Posterior cingulate gyrus (tissue), 11 donors: ENCODE measurements at regions not wholly inside any gene's neighbourhood (a gene's known extent, or its start where the extent isn't known, plus 50 kb on each side); places are given as distances from the start of the nearest gene placed in this dataset.

Source experiments
- DNase-seq, 10 donors: peaks; one replicate each; pipeline versions ENCODE4 v3.0.0 to v3.0.0-alpha.2; 2020 to 2021; ENCODE audit warnings: mixed read lengths in 3 of 10
- intact Hi-C: fragments of 100-400 bp; cut with DNase I; formaldehyde crosslinking; loops from one replicate; pipeline ENCODE4 v1.15.1; 2023

DNA sequence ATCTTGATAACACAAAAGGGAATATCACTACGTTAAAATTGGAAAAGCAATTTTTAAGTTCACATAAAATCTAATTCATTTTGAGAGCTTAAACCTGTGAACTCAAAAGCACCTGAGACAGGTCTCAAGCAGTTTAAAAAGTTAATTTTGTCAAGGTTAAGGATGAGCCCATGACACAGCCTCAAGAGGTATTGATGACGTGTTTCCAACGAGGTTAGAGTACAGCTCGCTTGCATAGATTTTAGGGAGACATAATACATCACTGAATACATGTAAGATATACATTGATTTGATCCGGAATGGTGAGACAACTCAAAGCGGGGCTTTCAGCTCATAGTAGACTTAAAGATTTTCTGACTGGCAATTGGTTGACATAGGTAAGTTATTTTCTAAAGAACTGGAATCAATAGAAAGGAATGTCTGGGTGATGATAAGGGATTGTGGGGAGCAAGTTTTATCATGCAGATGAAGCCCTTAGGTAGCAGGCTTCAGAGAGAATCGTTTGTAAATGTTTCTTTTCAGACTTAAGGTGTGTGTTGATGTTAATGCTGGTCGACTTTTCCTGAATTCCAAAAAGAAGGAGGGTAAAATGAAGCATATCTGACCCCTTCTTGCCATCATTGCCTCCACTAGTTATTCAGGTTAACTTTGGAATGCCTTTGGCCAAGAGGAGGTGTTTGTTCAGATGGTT lies 2890.6 kb downstream of the PCDH9 start:
- intact Hi-C loops, result no loop called here
- no peak for DNase-seq

DNA sequence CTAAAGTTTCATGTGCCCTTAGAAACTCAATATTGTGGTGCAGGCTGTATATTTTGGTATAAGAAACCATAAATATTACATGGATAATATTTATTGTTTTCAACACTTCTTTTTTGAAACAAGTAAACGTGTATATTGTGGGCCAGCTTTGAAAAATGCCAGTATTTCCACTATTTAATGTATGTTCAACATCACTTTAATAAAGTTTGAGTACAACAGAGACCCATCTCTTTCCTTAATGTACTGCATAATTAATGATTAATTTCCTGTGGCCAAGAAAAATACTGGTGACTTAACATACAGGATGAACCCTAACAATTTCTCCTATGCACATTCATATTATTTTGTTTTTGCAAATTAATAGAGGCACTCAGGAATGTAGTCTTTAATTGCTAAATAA lies 2891.5 kb downstream of the PCDH9 start:
- intact Hi-C loops, result no loop called here
- no peak for DNase-seq

DNA sequence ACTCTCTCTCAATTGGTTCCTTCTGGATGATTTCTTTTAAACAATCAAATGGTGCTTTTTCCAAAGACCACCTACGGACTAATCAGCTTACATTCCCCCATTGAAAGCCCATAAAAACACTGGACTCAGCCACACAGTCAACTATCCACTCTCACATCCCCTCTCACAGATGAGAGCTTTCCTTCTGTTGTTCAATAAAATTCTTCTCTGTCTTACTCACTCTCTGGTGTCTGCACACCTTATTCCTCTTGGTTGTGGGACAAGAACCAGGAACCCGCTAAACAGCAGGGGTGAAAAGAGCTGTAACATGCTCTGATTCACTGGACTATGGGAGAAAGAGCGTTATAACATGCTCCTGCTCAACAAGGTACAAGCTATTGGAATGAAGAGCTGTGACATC lies 2896.2 kb downstream of the PCDH9 start:
- intact Hi-C loops, result no loop called here
- DNase-seq, result no peak

DNA sequence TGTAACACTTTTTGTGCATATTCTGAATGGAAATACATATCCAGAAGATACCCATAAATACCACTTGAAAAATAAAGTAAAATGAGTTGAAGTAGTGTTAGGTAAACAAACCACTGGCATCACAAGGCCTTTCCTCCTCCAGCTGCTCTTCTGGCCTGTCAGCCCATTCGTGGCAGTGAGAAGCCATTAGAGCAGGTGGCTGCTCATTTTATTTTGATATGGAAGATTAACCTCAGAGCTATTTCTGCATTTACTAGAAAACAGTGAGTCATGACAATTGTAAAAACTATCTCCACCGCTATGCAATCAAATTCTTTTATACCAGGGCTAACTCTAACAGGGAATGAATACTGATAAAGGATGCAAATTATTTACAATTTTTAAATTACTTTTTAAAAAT lies 2898.1 kb downstream of the PCDH9 start:
- intact Hi-C loops, result no loop called here
- no peak for DNase-seq

DNA sequence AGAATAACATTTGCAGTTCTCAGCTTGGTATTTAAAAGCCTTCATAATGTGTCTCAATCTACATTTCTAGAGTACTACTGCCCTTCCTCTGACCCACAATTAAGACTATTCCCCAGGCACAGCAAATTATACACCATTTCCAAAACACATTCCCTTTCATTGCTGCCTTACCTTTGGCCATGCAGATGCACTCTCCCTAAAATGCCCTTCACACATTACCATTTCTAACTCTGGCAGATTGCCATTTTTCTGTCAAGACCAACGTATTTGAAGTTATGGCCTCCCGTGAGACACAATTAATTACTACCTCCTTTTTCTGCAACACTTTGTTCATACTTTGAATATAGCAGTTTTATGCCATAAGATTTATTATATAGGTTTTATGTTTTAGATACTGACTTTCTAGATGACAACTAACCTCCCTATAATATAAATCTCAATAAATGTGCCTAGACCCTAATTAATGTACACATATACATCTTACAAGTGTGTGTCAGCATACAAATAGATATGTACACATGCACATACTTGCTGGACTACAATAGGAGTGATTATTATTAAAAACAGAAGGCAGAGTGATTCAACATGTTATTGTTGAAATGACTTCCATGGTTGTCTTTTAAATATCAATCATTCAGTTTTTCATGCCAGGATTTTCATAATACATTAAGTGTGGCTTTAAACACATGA lies 2902.5 kb downstream of the PCDH9 start:
- no peak for DNase-seq
- intact Hi-C loops, result no loop called here

DNA sequence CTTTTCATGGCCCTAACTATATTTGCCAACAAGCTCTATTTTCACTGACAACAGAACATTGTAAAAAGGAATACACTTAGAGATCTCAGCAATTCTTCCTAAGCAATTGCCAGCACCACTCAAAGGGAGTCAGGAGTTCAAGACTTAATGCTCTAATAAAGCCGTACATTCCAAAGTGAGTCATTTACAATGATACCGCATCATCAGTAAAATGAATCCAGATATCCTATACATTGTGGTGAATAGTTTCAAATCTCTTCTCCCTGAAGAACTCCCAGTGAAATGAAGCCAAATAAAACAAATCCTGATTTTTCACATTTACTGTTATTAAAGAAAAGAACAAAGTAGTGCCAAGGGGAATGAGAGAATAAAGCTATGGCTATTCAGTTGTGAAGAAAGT lies 2898.7 kb upstream of the PCDH20 start:
- DNase-seq, result no peak
- intact Hi-C loops, result no loop called here

DNA sequence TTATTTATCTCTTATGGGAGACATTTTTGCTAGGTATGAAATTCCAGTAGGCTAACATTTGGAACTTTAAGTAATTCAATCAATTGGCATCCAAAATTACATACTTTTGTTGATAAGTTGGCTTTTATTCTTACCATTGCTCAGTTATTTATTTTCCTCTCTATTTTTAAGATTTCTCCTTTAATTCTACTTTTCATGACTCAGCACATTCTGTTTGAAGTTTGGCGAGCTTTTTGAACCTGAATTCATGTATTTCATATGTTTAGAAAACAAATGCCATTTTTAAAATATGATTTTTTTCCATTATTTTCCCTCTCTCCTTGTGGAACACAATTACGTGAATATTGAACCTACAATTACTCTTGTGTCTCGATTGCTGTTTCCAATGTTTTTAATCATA lies 2896.3 kb upstream of the PCDH20 start:
- DNase-seq, result no peak

DNA sequence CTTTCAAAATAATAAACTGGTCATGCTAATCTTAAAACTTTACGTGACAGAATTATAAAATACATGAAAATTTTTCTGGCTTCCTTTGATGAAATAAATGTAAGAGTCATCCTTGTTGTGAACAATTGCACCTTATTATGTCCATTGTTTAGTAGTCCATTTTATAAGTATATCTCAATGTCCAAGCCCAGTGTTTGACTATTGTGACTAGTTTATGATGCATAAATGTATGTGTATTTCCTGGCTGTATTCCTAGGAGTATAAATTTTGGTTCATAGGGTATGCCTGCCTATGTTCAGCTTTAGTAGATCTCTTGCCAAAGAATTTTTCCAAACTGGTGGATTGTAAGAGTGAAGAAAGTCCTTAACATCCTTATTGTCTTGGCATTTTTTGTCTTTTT lies 2895.5 kb upstream of the PCDH20 start:
- intact Hi-C loops, result no loop called here
- no peak for DNase-seq

More for the DNA sequence above, 2896.3 kb upstream of the PCDH20 start:
- intact Hi-C loops, result no loop called here

DNA sequence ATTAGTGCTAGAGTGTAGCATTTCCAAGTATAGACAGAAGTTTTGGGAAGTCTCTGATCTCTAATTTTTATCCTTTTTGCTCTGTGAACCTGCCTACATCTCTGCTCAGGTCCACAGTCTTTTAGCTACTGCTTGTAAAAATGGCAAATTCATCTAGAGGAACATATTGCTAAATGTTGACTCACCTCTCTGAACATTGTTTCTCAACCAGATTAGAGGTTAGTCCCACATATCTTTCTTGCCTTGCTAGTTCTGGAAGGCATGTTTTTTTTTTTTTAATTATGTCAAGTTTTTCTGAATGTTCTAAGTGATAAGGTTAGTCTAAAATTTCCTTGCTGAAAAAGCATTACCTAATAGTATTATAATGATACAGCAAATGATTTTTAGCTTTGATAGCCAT lies 2889.6 kb upstream of the PCDH20 start:
- intact Hi-C loops, result no loop called here
- DNase-seq, result no peak

DNA sequence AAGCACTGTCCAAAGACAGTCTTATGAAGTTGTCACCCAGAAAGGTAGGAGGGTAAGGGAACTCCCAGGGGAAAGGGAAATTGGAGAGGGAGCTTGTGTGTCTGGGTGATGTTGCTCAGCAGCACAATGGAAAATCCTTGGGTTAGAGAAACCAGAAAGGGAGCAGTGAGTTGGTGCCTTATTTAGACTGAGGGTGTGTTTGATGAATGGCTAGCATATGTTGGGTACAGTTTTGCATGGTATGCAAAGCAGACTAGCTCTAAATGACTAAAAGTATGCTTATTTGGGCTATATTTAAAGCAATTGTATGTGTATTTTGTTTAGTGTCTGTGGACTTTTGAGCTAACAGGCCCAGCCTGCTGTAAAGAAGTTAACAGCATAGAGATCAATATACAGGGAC lies 2884.6 kb upstream of the PCDH20 start:
- intact Hi-C loops, result no loop called here
- DNase-seq, result no peak

DNA sequence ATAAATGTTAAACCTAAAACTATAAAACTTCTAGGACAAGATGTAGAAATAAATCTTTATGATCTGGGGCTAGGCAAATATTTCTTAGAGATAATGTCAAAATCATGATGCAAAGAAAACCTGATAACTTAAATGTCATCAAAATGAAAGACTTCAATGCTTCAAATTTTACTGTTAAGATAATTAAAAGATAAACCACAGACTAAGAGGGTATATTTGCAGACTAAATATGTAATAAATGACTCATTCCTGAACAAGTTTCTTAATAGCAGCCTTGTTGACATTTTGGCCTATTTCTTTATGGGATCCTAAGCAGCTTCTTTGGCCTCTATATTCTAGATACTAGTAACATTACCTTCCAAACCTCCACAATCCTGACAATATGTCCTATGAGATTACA lies 2878.3 kb upstream of the PCDH20 start:
- intact Hi-C loops, result no loop called here
- no peak for DNase-seq

DNA sequence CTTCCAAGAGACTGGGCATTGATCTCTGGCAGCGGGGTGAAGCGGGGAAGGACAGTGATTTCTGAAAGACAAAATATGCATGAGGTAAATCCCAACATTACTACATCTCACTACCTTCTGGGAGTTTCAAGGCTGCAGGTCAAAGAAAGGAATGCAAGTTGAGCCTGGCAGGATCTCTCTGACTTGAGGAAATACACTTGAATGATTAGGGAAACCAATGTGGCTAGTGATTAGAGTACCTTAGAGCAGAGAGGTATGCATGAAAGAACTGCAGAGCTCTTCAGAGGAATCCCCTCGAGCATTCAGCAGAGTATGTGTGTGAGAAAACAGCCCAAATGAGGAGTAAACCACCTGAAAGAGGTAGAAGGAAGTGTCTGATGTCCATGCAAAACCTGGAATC lies 2874.1 kb upstream of the PCDH20 start:
- intact Hi-C loops, result no loop called here
- no peak for DNase-seq

DNA sequence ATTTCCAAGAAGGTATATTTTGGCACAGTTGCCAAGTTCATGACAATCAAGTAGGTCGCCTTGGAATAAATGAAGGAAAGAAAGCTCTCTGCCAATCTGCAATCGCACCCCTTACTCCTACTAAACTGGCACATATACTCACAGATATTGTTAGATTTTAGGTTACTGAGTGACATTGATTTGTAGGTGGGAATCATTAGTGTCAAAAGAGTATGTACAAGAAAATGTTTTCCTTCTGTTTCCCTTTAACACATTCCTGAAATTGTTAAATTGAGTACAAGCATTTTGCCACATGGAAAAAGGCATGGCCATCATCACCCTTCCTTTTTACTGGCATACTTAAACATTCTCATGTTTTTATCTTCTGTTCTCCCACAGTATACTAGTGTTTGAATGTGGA lies 2868.3 kb upstream of the PCDH20 start:
- no peak for DNase-seq
- intact Hi-C loops, result no loop called here

DNA sequence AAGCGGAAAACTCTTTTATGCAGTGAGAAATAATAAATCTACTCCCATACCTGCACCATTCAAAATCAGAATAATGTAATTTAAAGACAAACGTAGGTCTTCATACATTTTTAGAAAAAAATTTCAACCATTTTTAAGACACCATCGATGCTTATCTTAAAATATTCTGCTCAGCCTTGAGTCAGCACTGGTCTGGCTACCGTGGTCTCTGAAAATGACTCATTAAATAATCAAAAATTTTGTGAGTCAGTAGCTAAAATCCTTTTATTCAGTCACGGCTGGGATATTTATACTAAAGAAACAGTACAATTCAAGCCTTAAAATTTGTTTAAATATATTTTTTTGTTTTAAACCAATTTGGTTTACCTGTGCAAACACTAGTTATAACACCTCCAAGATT lies 2862.8 kb upstream of the PCDH20 start:
- intact Hi-C loops, result no loop called here
- DNase-seq, result no peak

DNA sequence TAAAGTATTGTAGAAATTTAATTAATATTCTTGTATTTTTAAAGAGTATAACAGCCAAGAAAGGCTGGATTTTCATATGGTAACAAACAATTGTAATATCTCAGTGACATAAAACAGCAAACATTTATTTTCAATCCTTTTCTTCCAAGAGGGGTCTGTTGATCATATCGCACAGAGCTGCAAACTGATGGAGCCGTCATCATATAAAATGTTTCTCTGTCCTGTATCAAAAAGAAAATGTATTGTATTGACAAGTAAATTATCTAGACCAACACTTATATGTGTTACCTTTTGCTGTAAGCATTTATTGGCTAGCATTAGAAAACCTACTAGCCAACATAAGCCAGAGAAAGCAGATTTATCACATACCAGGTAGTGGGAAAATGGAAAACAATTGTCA lies 2861.4 kb upstream of the PCDH20 start:
- DNase-seq, result no peak
- intact Hi-C loops, result no loop called here

DNA sequence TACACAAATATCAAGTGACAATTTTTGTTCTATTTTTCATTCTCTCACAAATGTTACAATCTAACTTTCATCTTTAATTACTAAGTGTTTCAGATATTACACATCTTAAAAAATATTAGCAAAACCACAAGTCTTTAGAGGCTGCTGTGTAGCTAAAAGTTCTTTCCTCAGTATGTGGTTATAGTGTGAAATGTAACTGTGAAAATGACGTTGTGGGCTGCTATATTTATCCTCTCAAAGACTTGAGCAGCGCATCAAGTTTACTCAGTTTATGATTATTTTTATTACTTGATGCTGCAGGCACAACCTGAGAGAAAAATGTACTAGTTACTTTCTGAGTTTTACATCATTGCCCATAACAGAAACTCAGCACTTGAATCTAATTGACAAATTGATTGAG lies 2860.6 kb upstream of the PCDH20 start:
- intact Hi-C loops, result no loop called here

DNA sequence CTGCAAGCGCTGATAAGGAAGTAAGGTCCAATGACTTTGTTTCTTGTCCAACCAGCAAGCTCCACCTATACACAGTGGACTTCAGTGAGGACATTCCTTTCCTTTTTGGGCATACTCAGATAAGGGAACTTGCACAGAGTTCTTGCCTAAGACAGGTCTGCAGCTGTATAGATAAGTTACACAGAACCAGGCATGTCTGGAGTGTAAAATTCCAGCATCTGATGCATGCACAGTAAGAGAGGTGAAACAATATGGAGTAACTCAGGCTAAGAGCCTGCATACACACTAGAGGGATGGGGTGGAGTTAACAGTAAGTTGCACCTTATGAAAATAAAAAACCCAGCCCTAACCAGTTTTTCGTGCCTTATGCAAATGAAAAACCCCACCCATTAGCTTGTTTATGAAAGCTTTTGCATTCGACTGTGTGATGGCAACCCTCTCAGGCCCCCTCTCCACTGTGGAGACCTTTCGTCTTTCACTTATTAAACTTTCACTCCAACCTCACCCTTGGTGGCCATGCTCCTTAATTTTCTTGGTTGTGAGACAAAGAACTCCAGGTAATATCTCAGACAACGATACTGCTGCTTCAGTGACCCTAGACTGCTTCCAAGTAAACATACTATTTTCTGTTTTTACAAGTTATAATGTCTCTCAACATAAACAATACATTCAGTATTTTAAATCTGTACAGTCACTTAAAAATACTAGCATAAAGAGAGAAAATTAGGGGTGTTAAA lies 2859.0 kb upstream of the PCDH20 start:
- intact Hi-C loops, result no loop called here
- no peak for DNase-seq

More for the DNA sequence above, 2860.6 kb upstream of the PCDH20 start:
- DNase-seq, result no peak

DNA sequence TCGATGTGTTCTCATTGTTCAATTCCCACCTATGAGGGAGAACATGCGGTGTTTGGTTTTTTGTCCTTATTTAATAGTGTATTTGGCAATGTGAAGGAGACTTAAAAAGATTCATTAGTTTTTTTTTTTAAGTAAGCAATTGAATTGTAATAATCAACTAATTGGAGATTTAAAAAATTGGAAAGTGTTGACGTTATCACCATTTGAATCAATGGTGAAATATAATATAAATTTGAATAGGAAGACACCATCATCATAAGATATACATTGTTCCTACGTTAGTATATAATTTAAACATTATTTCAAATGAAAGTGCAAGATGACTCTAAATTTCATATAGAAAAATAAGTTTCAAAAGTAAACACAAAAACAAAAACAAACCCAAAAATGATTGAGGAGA lies 2858.1 kb upstream of the PCDH20 start:
- no peak for DNase-seq
- intact Hi-C loops, result no loop called here

DNA sequence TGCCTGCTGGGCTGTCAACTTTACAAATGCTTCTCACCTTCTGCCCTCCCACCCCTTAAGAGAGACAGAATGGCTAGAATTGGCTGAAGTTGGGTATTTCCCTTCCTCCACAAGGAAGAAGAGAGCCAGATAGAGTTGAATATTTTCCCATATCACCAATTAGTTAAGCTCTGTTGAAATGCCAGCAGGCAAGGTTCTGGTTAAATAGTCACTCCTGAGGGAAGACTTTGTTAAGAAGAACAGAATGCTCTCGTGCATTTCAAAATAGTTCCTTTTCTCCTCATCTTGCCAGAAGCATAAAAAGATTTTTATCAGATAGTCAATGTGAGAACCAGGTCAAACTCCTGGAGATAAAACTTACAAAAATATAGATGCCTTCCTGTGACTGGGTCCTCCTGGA lies 2857.0 kb upstream of the PCDH20 start:
- intact Hi-C loops, result no loop called here
- DNase-seq, result no peak

DNA sequence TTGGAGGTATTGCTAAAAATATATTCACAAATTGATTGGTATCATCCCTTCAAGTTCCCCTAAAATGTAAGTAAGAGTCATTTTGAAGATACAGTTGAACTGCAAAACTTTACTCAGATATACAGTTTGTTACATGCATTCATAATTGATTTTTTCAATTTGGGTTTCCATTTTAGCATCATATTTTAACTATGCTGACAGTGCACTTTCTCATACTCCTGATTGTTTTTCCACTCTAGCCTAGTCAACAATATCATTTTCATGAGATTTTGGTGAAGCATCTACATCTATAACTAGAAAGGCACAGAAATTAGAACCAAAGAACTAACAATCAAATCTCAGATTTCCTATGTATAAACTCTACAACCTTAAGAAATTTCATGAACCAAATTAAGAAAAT lies 2850.4 kb upstream of the PCDH20 start:
- DNase-seq, result no peak
- intact Hi-C loops, result no loop called here

DNA sequence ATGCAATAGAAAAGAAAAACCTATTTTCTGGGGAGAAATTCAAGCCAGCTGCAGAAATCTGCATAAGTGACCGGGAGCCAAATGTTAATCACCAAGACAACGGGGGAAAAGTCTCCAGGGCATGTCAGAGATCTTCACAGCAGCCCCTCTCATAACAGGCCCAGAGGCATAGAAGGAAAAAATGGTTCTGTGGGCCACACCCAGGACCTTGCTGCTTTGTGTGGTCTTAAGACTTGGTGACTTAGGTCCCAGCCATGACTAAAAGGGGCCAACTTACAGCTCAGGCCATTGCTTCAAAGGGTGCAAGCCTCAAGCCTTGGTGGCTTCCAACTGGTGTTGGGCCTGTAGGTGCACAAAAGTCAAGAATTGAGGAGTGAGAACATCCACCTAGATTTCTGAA lies 2847.6 kb upstream of the PCDH20 start:
- intact Hi-C loops, result no loop called here
- DNase-seq, result no peak

DNA sequence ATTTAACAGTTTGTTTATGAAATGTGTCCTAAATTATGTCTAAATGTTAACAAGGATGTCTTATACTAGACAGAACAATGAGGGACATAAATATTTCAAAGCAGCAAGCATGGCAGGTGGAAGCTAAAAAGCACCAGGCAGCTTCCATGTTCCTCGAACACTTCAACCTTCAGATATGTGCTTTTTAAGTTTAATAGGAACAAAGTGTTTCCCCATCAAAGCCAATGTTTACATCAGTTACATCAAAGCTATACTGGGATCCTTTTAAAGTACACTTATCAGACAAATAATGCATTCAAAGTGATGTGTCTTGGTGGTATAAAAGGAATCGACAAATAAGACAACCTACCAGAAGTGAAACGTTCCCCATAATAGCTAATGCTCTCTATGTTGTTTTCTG lies 2841.1 kb upstream of the PCDH20 start:
- intact Hi-C loops, result no loop called here
- DNase-seq, result no peak
